HEK293 (cell line): ENCODE measurements at regions not wholly inside any gene's neighbourhood (a gene's known extent, or its start where the extent isn't known, plus 50 kb on each side); places are given as distances from the start of the nearest gene placed in this dataset.

Source experiments
- CTCF ChIP-seq: fragments of 450-650 bp; formaldehyde crosslinking; IDR thresholded peaks from 2 replicates; pipeline ENCODE4 v1.5.1; 2016; ENCODE audit warnings: missing biosample characterization, missing genetic modification characterization
- ZNF10 ChIP-seq: fragments of 450-650 bp; formaldehyde crosslinking; IDR thresholded peaks from 2 replicates; pipeline ENCODE4 v1.5.1; 2017; ENCODE audit warnings: missing biosample characterization, missing genetic modification characterization
- ZNF114 ChIP-seq: fragments of 450-650 bp; formaldehyde crosslinking; IDR thresholded peaks from 2 replicates; pipeline ENCODE4 v1.5.0; 2017; ENCODE audit warnings: missing biosample characterization, missing genetic modification characterization
- ZNF140 ChIP-seq: fragments of 450-650 bp; formaldehyde crosslinking; IDR thresholded peaks from 2 replicates; pipeline ENCODE4 v1.5.1; 2016; ENCODE audit warnings: missing biosample characterization, missing genetic modification characterization
- ZNF341 ChIP-seq: fragments of 450-650 bp; formaldehyde crosslinking; IDR thresholded peaks from 2 replicates; pipeline ENCODE4; 2016; ENCODE audit warnings: low read depth, missing biosample characterization, missing genetic modification characterization
- ZNF837 ChIP-seq: fragments of 450-650 bp; formaldehyde crosslinking; IDR thresholded peaks from 2 replicates; pipeline ENCODE4 v1.5.1; 2016; ENCODE audit warnings: missing biosample characterization, missing genetic modification characterization

- no peak for TF ChIP-seq ZNF10 (tag by site-specific recombination)
- no peak for TF ChIP-seq CTCF
- no peak for TF ChIP-seq ZNF114
- no peak for TF ChIP-seq ZNF341 (tag by site-specific recombination)
- no peak for TF ChIP-seq ZNF140 (tag by site-specific recombination)
- no peak for TF ChIP-seq ZNF837 (tag by site-specific recombination)
Observed at GRCh38 chr4:28317221-28317620, 1456.6 kb downstream of the STIM2 start.
